Heart right ventricle (tissue), 16 donors: ENCODE measurements at regions not wholly inside any gene's neighbourhood (a gene's known extent, or its start where the extent isn't known, plus 50 kb on each side); places are given as distances from the start of the nearest gene placed in this dataset.

ENCODE experiments used
- ATAC-seq, 8 donors: fragments of 200-7000 bp; cut with Tn5 transposase; one replicate each; pipeline ENCODE4 v1.9.1; 2020; ENCODE audit warnings: mild to moderate bottlenecking in 8 of 8, moderate library complexity in 8 of 8, moderate number of reproducible peaks in 1 of 8
- DNase-seq, 2 donors: peaks; one replicate each; pipeline ENCODE4 v3.0.0-alpha.2; 2020
- H3K27ac ChIP-seq, 10 donors: fragments of 200-600 bp; sonication (generic) in 2 of 10; one replicate each; pipeline versions ENCODE4 v1.5.0 to v1.8.0; 2020 to 2022; ENCODE audit warnings: mild to moderate bottlenecking in 3 of 10
- H3K27me3 ChIP-seq, 7 donors: fragments of 200-600 bp; one replicate each; pipeline ENCODE4 v1.8.0; 2021 to 2022; ENCODE audit warnings: mild to moderate bottlenecking in 2 of 7
- H3K36me3 ChIP-seq, 9 donors: fragments of 200-600 bp; sonication (generic) in 1 of 9; one replicate each; pipeline versions ENCODE4 v1.5.0 to v1.8.0; 2020 to 2022; ENCODE audit warnings: mild to moderate bottlenecking in 2 of 9
- H3K4me1 ChIP-seq, 9 donors: fragments of 200-600 bp; sonication (generic) in 1 of 9; one replicate each; pipeline versions ENCODE4 v1.5.0 to v1.8.0; 2020 to 2022; ENCODE audit warnings: mild to moderate bottlenecking in 4 of 9
- H3K4me3 ChIP-seq, 10 donors: fragments of 200-600 bp; sonication (generic) in 2 of 10; one replicate each; pipeline versions ENCODE4 v1.5.0 to v1.8.0; 2020 to 2022; ENCODE audit warnings: mild to moderate bottlenecking in 7 of 10, moderate library complexity in 2 of 10
- H3K9me3 ChIP-seq, 11 donors: fragments of 200-600 bp in 10 of 11; sonication (generic) in 2 of 11; one replicate each; pipeline versions ENCODE4 v1.5.0 to v1.8.0; 2013 to 2022; ENCODE audit warnings: mild to moderate bottlenecking in 2 of 11, control low read depth in 1 of 11, moderate library complexity in 1 of 11
- WGBS, 2 donors: extraction: QIAGEN DNeasy Blood & Tissue Kit; methylation state at CpG; one replicate each; pipeline ENCODE4 v1.1.7; 2013; ENCODE audit warnings: inconsistent platforms in 1 of 2; 5-methylcytosine and 5-hydroxymethylcytosine counted together
- intact Hi-C, 10 donors: fragments of 100-400 bp; cut with DNase I; formaldehyde crosslinking; loops; one replicate each; pipeline versions ENCODE4 v1.11.1 to v1.14.2; 2022
- TF ChIP-seq, protein P1 (sequence below), 9 donors: fragments of 200-600 bp; sonication (generic) in 2 of 9; IDR thresholded peaks; one replicate each; pipeline versions ENCODE4 v1.5.0 to v1.8.0; 2021 to 2022; ENCODE audit warnings: antibody characterized with exemption in 9 of 9, mild to moderate bottlenecking in 5 of 9, moderate library complexity in 1 of 9
- donor health status: Arrhythmogenic right ventricular cardiomyopathy.
- donor health status: ischemic (EF 13 %, LVEDD 7.1; RV severe dilation, severe dysfunction).
- donor health status: healthy with polysubstance abuse.
- donor health status: DM: no; HTN: yes; CAD: no.
- donor health status: DM: no; HTN: no; CAD: no.
- donor health status: ischemic (EF 25% LVEDD 6.9; RV normal size, moderate dysfunction).
- donor health status: ischemic (EF 25% LVEDD 5.7; RV mildly dilated, moderate dysfunction).
- donor health status: healthy.
- donor health status: DM: yes; HTN: yes; CAD: no.
- donor health status: Ischemic cardiomyopathy.
- donor health status: ischemic (EF 35%, LVEDD 5.7; RV mildly dilated, moderate dysfunction).
- donor health status: nonischemic (EF 11% LVEDD 7.7; RV severe dilation, severe dysfunction).
- donor health status: DM: yes; HTN: yes; CAD: no.
- donor health status: PGD.
- donor health status: ischemic (EF 29% LVEDD 5.4; RV normal size, mild dysfunction).
- donor health status: nonischemic (EF 23%, LVEDD 6.1; RV moderate dilation, normal function).

DNA sequence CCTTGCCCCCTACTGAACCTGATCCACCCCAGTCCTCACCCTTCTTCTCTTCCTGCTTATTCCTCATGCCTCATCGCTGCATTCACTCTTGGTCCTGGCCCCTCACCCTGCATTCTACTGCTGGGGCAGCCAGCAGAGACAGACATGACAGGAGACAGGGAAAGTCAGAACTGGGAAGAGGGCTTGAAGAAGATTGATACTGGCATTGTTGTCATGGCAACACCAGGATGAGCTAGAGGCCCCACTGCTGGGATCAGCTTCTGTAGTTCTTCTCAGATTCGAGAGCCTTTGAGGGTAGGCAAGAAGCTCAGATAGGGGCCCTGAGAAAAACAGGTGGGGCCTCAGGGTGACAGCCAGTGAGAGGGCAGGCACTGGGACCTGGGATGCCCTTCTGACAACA, 264.3 kb downstream of the MIAT start:
- TF ChIP-seq, protein P1, sequence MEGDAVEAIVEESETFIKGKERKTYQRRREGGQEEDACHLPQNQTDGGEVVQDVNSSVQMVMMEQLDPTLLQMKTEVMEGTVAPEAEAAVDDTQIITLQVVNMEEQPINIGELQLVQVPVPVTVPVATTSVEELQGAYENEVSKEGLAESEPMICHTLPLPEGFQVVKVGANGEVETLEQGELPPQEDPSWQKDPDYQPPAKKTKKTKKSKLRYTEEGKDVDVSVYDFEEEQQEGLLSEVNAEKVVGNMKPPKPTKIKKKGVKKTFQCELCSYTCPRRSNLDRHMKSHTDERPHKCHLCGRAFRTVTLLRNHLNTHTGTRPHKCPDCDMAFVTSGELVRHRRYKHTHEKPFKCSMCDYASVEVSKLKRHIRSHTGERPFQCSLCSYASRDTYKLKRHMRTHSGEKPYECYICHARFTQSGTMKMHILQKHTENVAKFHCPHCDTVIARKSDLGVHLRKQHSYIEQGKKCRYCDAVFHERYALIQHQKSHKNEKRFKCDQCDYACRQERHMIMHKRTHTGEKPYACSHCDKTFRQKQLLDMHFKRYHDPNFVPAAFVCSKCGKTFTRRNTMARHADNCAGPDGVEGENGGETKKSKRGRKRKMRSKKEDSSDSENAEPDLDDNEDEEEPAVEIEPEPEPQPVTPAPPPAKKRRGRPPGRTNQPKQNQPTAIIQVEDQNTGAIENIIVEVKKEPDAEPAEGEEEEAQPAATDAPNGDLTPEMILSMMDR (IDR thresholded peaks at IDR 0.05) = no peak
- no peak overlapping the region for H3K4me3 ChIP-seq
- no peak overlapping the region for H3K27ac ChIP-seq
- no peak for ATAC-seq
- no peaks in the 10 kb centered on the region for H3K4me1 ChIP-seq
- DNase-seq = no peak
- WGBS, 2 donors = 57 to 61% methylated on average over 2 of the region's 2 CpGs
- intact Hi-C loops = no loop called here
- H3K27me3 ChIP-seq = peaks cover 0 to 3% (median 0%) of the 10 kb centered on the region in 7 donors
- H3K36me3 ChIP-seq = no peaks in the 10 kb centered on the region
- no peaks in the 10 kb centered on the region for H3K9me3 ChIP-seq

GRCh38 chr22:26922806-26923205, 265.4 kb downstream of the MIAT start:
- H3K9me3 ChIP-seq = no peaks in the 10 kb centered on the region
- no peak for ATAC-seq
- TF ChIP-seq, protein P1 (IDR thresholded peaks at IDR 0.05) = no peak

DNA sequence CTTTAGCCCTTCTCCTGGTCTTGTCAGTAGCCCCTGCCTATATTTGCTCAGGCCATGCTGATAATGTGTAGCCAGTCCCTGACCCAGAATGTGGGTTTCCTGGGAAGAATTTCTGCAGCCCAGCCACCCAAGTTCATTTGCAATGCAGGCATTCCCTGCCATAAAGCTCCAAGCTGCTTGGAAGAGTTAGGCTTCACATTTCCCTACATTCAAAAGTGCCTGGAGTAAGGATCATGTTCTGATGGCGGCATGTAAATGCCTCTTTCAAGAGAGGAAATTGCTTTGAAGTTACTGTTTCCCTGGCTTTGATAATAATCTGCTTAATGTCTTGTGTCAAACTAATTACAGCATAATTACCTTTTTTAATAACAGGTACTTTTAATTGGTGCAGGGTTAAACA, 266.1 kb downstream of the MIAT start:
- TF ChIP-seq, protein P1 (IDR thresholded peaks at IDR 0.05) = no peak
- Histone ChIP-seq H3K9me3 (no peaks in the 10 kb centered on the region), H3K4me1 (no peaks in the 10 kb centered on the region), H3K27ac (no peak overlapping the region), H3K36me3 (no peaks in the 10 kb centered on the region), H3K27me3 (peaks cover 0 to 3% (median 0%) of the 10 kb centered on the region in 7 donors), H3K4me3 (no peak overlapping the region)
- ATAC-seq (no peak), DNase-seq (no peak)
- 24 to 51% methylated on average over 1 of the region's 1 CpG for WGBS, 2 donors
- intact Hi-C loops = no loop called here

More at GRCh38 chr22:26922806-26923205, 265.4 kb downstream of the MIAT start:
- no peak overlapping the region for H3K27ac ChIP-seq
- intact Hi-C loops = no loop called here
- no peaks in the 10 kb centered on the region for H3K36me3 ChIP-seq
- 27 to 30% methylated on average over 5 of the region's 5 CpGs for WGBS, 2 donors
- H3K4me1 ChIP-seq = no peaks in the 10 kb centered on the region
- H3K4me3 ChIP-seq = no peak overlapping the region
- peaks cover 0 to 3% (median 0%) of the 10 kb centered on the region in 7 donors for H3K27me3 ChIP-seq
- DNase-seq = no peak

- no peaks in the 10 kb centered on the region for H3K9me3 ChIP-seq
- DNase-seq = no peak
- H3K4me1 ChIP-seq = no peaks in the 10 kb centered on the region
- TF ChIP-seq, protein P1 (IDR thresholded peaks at IDR 0.05) = no peak
- WGBS, 2 donors = 73 to 77% methylated on average over 6 of the region's 6 CpGs
- intact Hi-C loops = no loop called here
- H3K27me3 ChIP-seq = peaks cover 0 to 3% (median 0%) of the 10 kb centered on the region in 7 donors
- no peaks in the 10 kb centered on the region for H3K36me3 ChIP-seq
- H3K27ac ChIP-seq = no peak overlapping the region
- no peak for ATAC-seq
- no peak overlapping the region for H3K4me3 ChIP-seq
Measured at GRCh38 chr22:26927821-26928220, 270.4 kb downstream of the MIAT start.
